ENCODE measurements at regions not wholly inside any gene's neighbourhood (a gene's known extent, or its start where the extent isn't known, plus 50 kb on each side); places are given as distances from the start of the nearest gene placed in this dataset.
"Not testable (repeated sequence)": the region's sequence is repeated elsewhere in the genome, so short reads cannot be mapped to it uniquely, and the experiment has no call there.

- no peak overlapping the region for H3K4me3 ChIP-seq (ENCODE audit: low read depth, low read length)
- TF ChIP-seq CTCF (IDR thresholded peaks at IDR 0.05; ENCODE audit: borderline replicate concordance, insufficient read depth, low read depth, low read length), result no peak
Measured at GRCh38 chrX:113510586-113510985, 670.0 kb upstream of the AMOT start.

- no peak overlapping the region for H3K4me3 ChIP-seq (ENCODE audit: low read depth, low read length)
- no peak for TF ChIP-seq CTCF (IDR thresholded peaks at IDR 0.05; ENCODE audit: borderline replicate concordance, insufficient read depth, low read depth, low read length)
Measured at GRCh38 chrX:113492895-113493294, 652.3 kb upstream of the AMOT start.

GRCh38 chrX:113473418-113473817 lies 632.8 kb upstream of the AMOT start:
- TF ChIP-seq CTCF (IDR thresholded peaks at IDR 0.05; ENCODE audit: borderline replicate concordance, insufficient read depth, low read depth, low read length), result no peak
- no peak overlapping the region for H3K4me3 ChIP-seq (ENCODE audit: low read depth, low read length)

- H3K4me3 ChIP-seq (ENCODE audit: low read depth, low read length), result not testable (repeated sequence)
Measured at GRCh38 chrX:113473015-113473414, 632.4 kb upstream of the AMOT start.

- TF ChIP-seq CTCF (IDR thresholded peaks at IDR 0.05; ENCODE audit: borderline replicate concordance, insufficient read depth, low read depth, low read length), result no peak
- no peak overlapping the region for H3K4me3 ChIP-seq (ENCODE audit: low read depth, low read length)
Measured at GRCh38 chrX:113470166-113470565, 629.5 kb upstream of the AMOT start.

- TF ChIP-seq CTCF (IDR thresholded peaks at IDR 0.05; ENCODE audit: borderline replicate concordance, insufficient read depth, low read depth, low read length), result no peak
- no peak overlapping the region for H3K4me3 ChIP-seq (ENCODE audit: low read depth, low read length)
Measured at GRCh38 chrX:113457719-113458118, 617.1 kb upstream of the AMOT start.

GRCh38 chrX:113455582-113455981 lies 615.0 kb upstream of the AMOT start:
- H3K4me3 ChIP-seq (ENCODE audit: low read depth, low read length), result no peak overlapping the region
- no peak for TF ChIP-seq CTCF (IDR thresholded peaks at IDR 0.05; ENCODE audit: borderline replicate concordance, insufficient read depth, low read depth, low read length)

- no peak for TF ChIP-seq CTCF (IDR thresholded peaks at IDR 0.05; ENCODE audit: borderline replicate concordance, insufficient read depth, low read depth, low read length)
- no peak overlapping the region for H3K4me3 ChIP-seq (ENCODE audit: low read depth, low read length)
Measured at GRCh38 chrX:113429011-113429410, 588.4 kb upstream of the AMOT start.

All from GM12875 (cell line).